HEK293 (cell line): ENCODE measurements at regions not wholly inside any gene's neighbourhood (a gene's known extent, or its start where the extent isn't known, plus 50 kb on each side); places are given as distances from the start of the nearest gene placed in this dataset.

Source experiments
- CTCF ChIA-PET: fragments of 350-600 bp; formaldehyde crosslinking; extraction: SDS; loops from one replicate; lab custom pipeline; 2021; ENCODE audit warnings: antibody characterized with exemption; lab: Yijun Ruan, JAX
- POLR2A ChIA-PET: fragments of 300-600 bp; formaldehyde crosslinking; extraction: SDS; loops from one replicate; lab custom pipeline; 2020; ENCODE audit warnings: antibody characterized with exemption, inconsistent platforms; lab: Yijun Ruan, JAX
- H3K27ac ChIP-seq: fragments of 200-500 bp; sonication (Bioruptor generic); 2 replicates; pipeline ENCODE4 v1.5.1; 2014; ENCODE audit warnings: low read depth, low read length, control low read depth, inconsistent platforms; ENCODE audit errors: extremely low read depth
- H3K36me3 ChIP-seq, 2 experiments: fragments of 200-500 bp in 1 of 2; sonication (Bioruptor generic) in 1 of 2; 1 replicate in 1 of 2; 2 replicates in 1 of 2; pipeline ENCODE4 v1.5.1; 2014 to 2017; ENCODE audit warnings: inconsistent platforms in 2 of 2, low read length in 2 of 2; ENCODE audit not compliant: control insufficient read depth in 2 of 2, insufficient read depth in 1 of 2
- H3K4me1 ChIP-seq: fragments of 200-500 bp; sonication (Bioruptor generic); 2 replicates; pipeline ENCODE4 v1.5.1; 2014; ENCODE audit warnings: mild to moderate bottlenecking, low read length, inconsistent platforms; ENCODE audit not compliant: control insufficient read depth, insufficient read depth
- H3K4me3 ChIP-seq: 2 replicates; pipeline ENCODE4 v1.5.1; 2011; ENCODE audit warnings: low read depth, mild to moderate bottlenecking, control low read depth, low read length, moderate library complexity
- H3K9me3 ChIP-seq: fragments of 200-500 bp; sonication (Bioruptor generic); 2 replicates; pipeline ENCODE4 v1.5.1; 2014; ENCODE audit warnings: low read depth, low read length, inconsistent platforms; ENCODE audit not compliant: control insufficient read depth, insufficient read depth
- FEZF1 ChIP-seq: fragments of 450-650 bp; formaldehyde crosslinking; IDR thresholded peaks from 2 replicates; pipeline ENCODE4 v1.5.1; 2016; ENCODE audit warnings: missing biosample characterization, missing genetic modification characterization
- GLI2 ChIP-seq: fragments of 450-650 bp; formaldehyde crosslinking; IDR thresholded peaks from 2 replicates; pipeline ENCODE4; 2017; ENCODE audit warnings: missing biosample characterization, missing genetic modification characterization, low read depth, borderline replicate concordance
- HIC1 ChIP-seq: fragments of 450-650 bp; formaldehyde crosslinking; IDR thresholded peaks from 2 replicates; pipeline ENCODE4 v1.5.1; 2016; ENCODE audit warnings: missing biosample characterization, missing genetic modification characterization
- KLF10 ChIP-seq: fragments of 450-650 bp; IDR thresholded peaks from 2 replicates; pipeline ENCODE4 v1.5.1; 2018; ENCODE audit warnings: missing biosample characterization, mild to moderate bottlenecking, missing genetic modification characterization
- TSHZ1 ChIP-seq: fragments of 450-650 bp; formaldehyde crosslinking; IDR thresholded peaks from 2 replicates; pipeline ENCODE4 v1.5.1; 2016; ENCODE audit warnings: missing biosample characterization, missing genetic modification characterization, borderline replicate concordance
- YY1 ChIP-seq: fragments of 450-650 bp; formaldehyde crosslinking; IDR thresholded peaks from 2 replicates; pipeline ENCODE4 v1.5.1; 2018; ENCODE audit warnings: missing biosample characterization, missing genetic modification characterization
- ZBTB6 ChIP-seq: fragments of 450-650 bp; formaldehyde crosslinking; IDR thresholded peaks from 2 replicates; pipeline ENCODE4 v1.5.1; 2017; ENCODE audit warnings: missing biosample characterization, missing genetic modification characterization
- ZIC2 ChIP-seq: fragments of 450-650 bp; formaldehyde crosslinking; IDR thresholded peaks from 2 replicates; pipeline ENCODE4 v1.5.1; 2016; ENCODE audit warnings: missing biosample characterization, missing genetic modification characterization
- ZNF148 ChIP-seq: fragments of 450-650 bp; formaldehyde crosslinking; IDR thresholded peaks from 2 replicates; pipeline ENCODE4 v1.5.0; 2017; ENCODE audit warnings: missing biosample characterization, missing genetic modification characterization, borderline replicate concordance
- ZNF211 ChIP-seq: fragments of 450-650 bp; formaldehyde crosslinking; IDR thresholded peaks from 2 replicates; pipeline ENCODE4 v1.5.1; 2016; ENCODE audit warnings: low read depth, missing biosample characterization, missing genetic modification characterization
- ZNF223 ChIP-seq: fragments of 450-650 bp; formaldehyde crosslinking; IDR thresholded peaks from 2 replicates; pipeline ENCODE4 v1.5.1; 2016; ENCODE audit warnings: missing biosample characterization, missing genetic modification characterization
- ZNF239 ChIP-seq: fragments of 450-650 bp; formaldehyde crosslinking; IDR thresholded peaks from 2 replicates; pipeline ENCODE4 v1.5.1; 2016; ENCODE audit warnings: missing biosample characterization, missing genetic modification characterization
- ZNF280D ChIP-seq: fragments of 450-650 bp; formaldehyde crosslinking; IDR thresholded peaks from 2 replicates; pipeline ENCODE4 v1.5.1; 2016; ENCODE audit warnings: missing biosample characterization, missing genetic modification characterization
- ZNF335 ChIP-seq: fragments of 450-650 bp; formaldehyde crosslinking; conservative IDR thresholded peaks from 2 replicates; pipeline ENCODE4 v1.5.1; 2016; ENCODE audit warnings: missing biosample characterization, missing genetic modification characterization
- ZNF341 ChIP-seq: fragments of 450-650 bp; formaldehyde crosslinking; IDR thresholded peaks from 2 replicates; pipeline ENCODE4; 2016; ENCODE audit warnings: low read depth, missing biosample characterization, missing genetic modification characterization
- ZNF404 ChIP-seq: fragments of 450-650 bp; formaldehyde crosslinking; IDR thresholded peaks from 2 replicates; pipeline ENCODE4 v1.5.1; 2017; ENCODE audit warnings: missing biosample characterization, missing genetic modification characterization
- ZNF488 ChIP-seq: fragments of 450-650 bp; formaldehyde crosslinking; IDR thresholded peaks from 2 replicates; pipeline ENCODE4 v1.5.1; 2016; ENCODE audit warnings: missing biosample characterization, missing genetic modification characterization
- ZNF560 ChIP-seq: fragments of 450-650 bp; formaldehyde crosslinking; IDR thresholded peaks from 2 replicates; pipeline ENCODE4 v1.5.1; 2017; ENCODE audit warnings: missing biosample characterization, missing genetic modification characterization, borderline replicate concordance
- ZNF585B ChIP-seq: fragments of 450-650 bp; formaldehyde crosslinking; IDR thresholded peaks from 2 replicates; pipeline ENCODE4 v1.5.1; 2016; ENCODE audit warnings: missing biosample characterization, missing genetic modification characterization
- ZNF596 ChIP-seq: fragments of 450-650 bp; IDR thresholded peaks from 2 replicates; pipeline ENCODE4 v1.5.0; 2018; ENCODE audit warnings: missing biosample characterization, mild to moderate bottlenecking, missing genetic modification characterization, moderate library complexity
- ZNF624 ChIP-seq: fragments of 450-650 bp; formaldehyde crosslinking; IDR thresholded peaks from 2 replicates; pipeline ENCODE4 v1.5.1; 2017; ENCODE audit warnings: missing biosample characterization, missing genetic modification characterization
- ZNF768 ChIP-seq: fragments of 450-650 bp; formaldehyde crosslinking; IDR thresholded peaks from 2 replicates; pipeline ENCODE4 v1.5.1; 2018; ENCODE audit warnings: missing biosample characterization, mild to moderate bottlenecking, missing genetic modification characterization
- ZNF777 ChIP-seq: fragments of 450-650 bp; formaldehyde crosslinking; IDR thresholded peaks from 2 replicates; pipeline ENCODE4 v1.5.1; 2017; ENCODE audit warnings: missing biosample characterization, missing genetic modification characterization, borderline replicate concordance
- ZNF837 ChIP-seq: fragments of 450-650 bp; formaldehyde crosslinking; IDR thresholded peaks from 2 replicates; pipeline ENCODE4 v1.5.1; 2016; ENCODE audit warnings: missing biosample characterization, missing genetic modification characterization

GRCh38 chr12:130249376-130249775 is 87.1 kb downstream of the FZD10 start:
- no peak overlapping the region for H3K4me3 ChIP-seq
- H3K36me3 ChIP-seq, result no peaks in the 10 kb centered on the region
- POLR2A ChIA-PET, result no interaction called here
- no peaks in the 10 kb centered on the region for H3K4me1 ChIP-seq
- no peaks in the 10 kb centered on the region for H3K9me3 ChIP-seq
- no peak overlapping the region for H3K27ac ChIP-seq
- TF ChIP-seq ZNF341 (tag by site-specific recombination), result no peak
- no peak for TF ChIP-seq HIC1 (tag by site-specific recombination)
- no peak for TF ChIP-seq FEZF1 (tag by site-specific recombination)
- no peak for TF ChIP-seq GLI2
- TF ChIP-seq ZNF837 (tag by site-specific recombination), result no peak
- no peak for TF ChIP-seq TSHZ1
- no peak for TF ChIP-seq ZNF560
- TF ChIP-seq ZNF624 (tag by site-specific recombination), result no peak
- no peak for TF ChIP-seq ZNF768
- no peak for TF ChIP-seq YY1 (tag by site-specific recombination)
- no peak for TF ChIP-seq ZNF596
- TF ChIP-seq ZNF585B, result no peak
- TF ChIP-seq ZNF404 (tag by site-specific recombination), result no peak
- no peak for TF ChIP-seq ZBTB6 (tag by site-specific recombination)
- no peak for TF ChIP-seq ZNF335 (tag by site-specific recombination)
- no peak for TF ChIP-seq ZNF211 (tag by site-specific recombination)
- no peak for TF ChIP-seq KLF10 (tag by site-specific recombination)
- CTCF ChIA-PET, result no interaction called here

GRCh38 chr12:130251236-130251780 is 86.4 kb upstream of the PIWIL1 start:
- H3K27ac ChIP-seq, result no peak overlapping the region
- H3K9me3 ChIP-seq, result no peaks in the 10 kb centered on the region
- no peak for TF ChIP-seq ZNF777 (tag by site-specific recombination)
- no peak for TF ChIP-seq ZNF488 (tag by site-specific recombination)
- TF ChIP-seq ZIC2 (tag by site-specific recombination), result no peak
- TF ChIP-seq ZNF280D (tag by site-specific recombination), result no peak
- no peak for TF ChIP-seq ZNF148 (tag by site-specific recombination)
- TF ChIP-seq ZNF223 (tag by site-specific recombination), result no peak
- TF ChIP-seq ZNF239 (tag by site-specific recombination), result no peak

More at GRCh38 chr12:130251236-130251780, 86.4 kb upstream of the PIWIL1 start:
- ChIA-PET CTCF (no interaction called here), POLR2A (no interaction called here)
- H3K36me3 ChIP-seq, result no peaks in the 10 kb centered on the region
- H3K4me3 ChIP-seq, result no peak overlapping the region
- no peaks in the 10 kb centered on the region for H3K4me1 ChIP-seq
